H1 (cell line): ENCODE measurements at regions not wholly inside any gene's neighbourhood (a gene's known extent, or its start where the extent isn't known, plus 50 kb on each side); places are given as distances from the start of the nearest gene placed in this dataset.

ENCODE experiments used
- CTCF ChIA-PET: fragments of 300-600 bp; sonication (Branson Sonifier 250); formaldehyde crosslinking; loops from one replicate; lab custom pipeline; 2021; ENCODE audit not compliant: partially characterized antibody; lab: Charles Lee
- POLR2A ChIA-PET: fragments of 300-600 bp; sonication (Branson Sonifier 250); formaldehyde crosslinking; loops from one replicate; lab custom pipeline; 2021; ENCODE audit warnings: inconsistent platforms; ENCODE audit not compliant: partially characterized antibody; lab: Charles Lee
- DNase-seq, 2 experiments: peaks; one replicate each; pipeline versions ENCODE4 v3.0.0 to v3.0.0-alpha.2; 2010 to 2022; ENCODE audit warnings: low spot score in 2 of 2, low read depth in 1 of 2, mixed read lengths in 1 of 2
- FAIRE-seq: peaks from 2 replicates; lab custom pipeline; 2011; peaks lifted over from hg19 to GRCh38; lab: Jason Lieb, UNC
- H2AFZ ChIP-seq: 2 replicates; pipeline ENCODE4 v1.8.1; 2012; ENCODE audit warnings: low read length, inconsistent platforms
- H2AK5ac ChIP-seq: 2 replicates; pipeline ENCODE4 v1.6.1; 2013; ENCODE audit warnings: low read depth, low read length
- H2BK120ac ChIP-seq: replicated peaks from 2 replicates; pipeline ENCODE3; 2013; ENCODE audit warnings: low read depth, low read length, inconsistent platforms
- H2BK12ac ChIP-seq: 2 replicates; pipeline ENCODE4 v1.6.1; 2013; ENCODE audit warnings: low read depth, low read length
- H2BK15ac ChIP-seq: 2 replicates; pipeline ENCODE4 v1.6.1; 2013; ENCODE audit warnings: low read length
- H2BK20ac ChIP-seq: 2 replicates; pipeline ENCODE4 v1.6.1; 2013; ENCODE audit warnings: low read length
- H2BK5ac ChIP-seq: 2 replicates; pipeline ENCODE4 v1.6.1; 2013; ENCODE audit warnings: low read depth, low read length
- H3K14ac ChIP-seq: 2 replicates; pipeline ENCODE4 v1.6.1; 2013; ENCODE audit warnings: inconsistent platforms; ENCODE audit not compliant: insufficient read length
- H3K18ac ChIP-seq: 2 replicates; pipeline ENCODE4 v1.6.1; 2013; ENCODE audit warnings: low read length; ENCODE audit errors: extremely low read depth
- H3K23ac ChIP-seq: 2 replicates; pipeline ENCODE4 v1.6.1; 2013; ENCODE audit warnings: inconsistent platforms; ENCODE audit not compliant: insufficient read length
- H3K23me2 ChIP-seq: 2 replicates; pipeline ENCODE4 v1.6.1; 2013; ENCODE audit warnings: low read depth, low read length
- H3K27ac ChIP-seq: 2 replicates; pipeline ENCODE4 v1.6.1; 2011; ENCODE audit warnings: low read depth, low read length, inconsistent platforms
- H3K27me3 ChIP-seq, 4 experiments: replicated peaks in 1 of 4; 1 replicate in 1 of 4; 2 replicates in 3 of 4; pipeline versions ENCODE4 v1.6.1 to v1.8.1; 2011 to 2013; ENCODE audit warnings: low read length in 3 of 4, mild to moderate bottlenecking in 3 of 4, inconsistent platforms in 2 of 4, mixed read lengths in 2 of 4, moderate library complexity in 1 of 4; ENCODE audit not compliant: control insufficient read depth in 3 of 4, insufficient read depth in 3 of 4; ENCODE audit errors: extremely low read depth in 1 of 4
- H3K36me3 ChIP-seq, 4 experiments: 2 replicates each; pipeline versions ENCODE4 v1.6.1 to v1.8.1; 2011 to 2013; ENCODE audit warnings: mild to moderate bottlenecking in 4 of 4, low read length in 3 of 4, moderate library complexity in 2 of 4, control low read depth in 1 of 4, inconsistent platforms in 1 of 4; ENCODE audit not compliant: insufficient read depth in 4 of 4, control insufficient read depth in 2 of 4
- H3K4ac ChIP-seq: replicated peaks from 2 replicates; pipeline ENCODE3; 2013; ENCODE audit warnings: low read length, low read depth, mixed read lengths, inconsistent platforms; ENCODE audit not compliant: insufficient read length
- H3K4me1 ChIP-seq, 4 experiments: replicated peaks in 1 of 4; 1 replicate in 1 of 4; 2 replicates in 3 of 4; pipeline versions ENCODE4 v1.6.1 to v1.8.1; 2011 to 2013; ENCODE audit warnings: low read length in 3 of 4, inconsistent platforms in 2 of 4, mixed read lengths in 1 of 4; ENCODE audit not compliant: insufficient read depth in 4 of 4, control insufficient read depth in 3 of 4
- H3K4me2 ChIP-seq, 2 experiments: 2 replicates each; pipeline versions ENCODE4 v1.6.1 to v1.8.1; 2011 to 2013; ENCODE audit warnings: low read depth in 2 of 2, low read length in 2 of 2, control low read depth in 1 of 2, inconsistent platforms in 1 of 2, mild to moderate bottlenecking in 1 of 2; ENCODE audit not compliant: insufficient read depth in 1 of 2
- H3K4me3 ChIP-seq, 4 experiments: fragments of 200-600, 300-600 bp in 1 of 4; sonication (generic), shearing (Covaris generic), sonication (Bioruptor Twin) in 1 of 4; 2 replicates each; pipeline versions ENCODE4 v1.5.1 to v1.8.1; 2011 to 2016; ENCODE audit warnings: low read length in 4 of 4, low read depth in 3 of 4, control low read depth in 2 of 4, inconsistent platforms in 2 of 4, mild to moderate bottlenecking in 2 of 4, mixed read lengths in 1 of 4, moderate library complexity in 1 of 4; ENCODE audit not compliant: insufficient read depth in 2 of 4; ENCODE audit errors: extremely low read depth in 1 of 4
- H3K56ac ChIP-seq: replicated peaks from 2 replicates; pipeline ENCODE3; 2013; ENCODE audit warnings: low read depth, mild to moderate bottlenecking, mixed read lengths, low read length, inconsistent platforms; ENCODE audit not compliant: insufficient read length
- H3K79me1 ChIP-seq: 2 replicates; pipeline ENCODE4 v1.6.1; 2013; ENCODE audit warnings: low read depth, low read length, control low read depth
- H3K79me2 ChIP-seq, 2 experiments: 2 replicates each; pipeline versions ENCODE4 v1.6.1 to v1.8.1; 2012 to 2013; ENCODE audit warnings: low read length in 2 of 2, mild to moderate bottlenecking in 2 of 2, inconsistent platforms in 1 of 2; ENCODE audit not compliant: insufficient read depth in 2 of 2, control insufficient read depth in 1 of 2
- H3K9ac ChIP-seq, 4 experiments: replicated peaks in 1 of 4; 1 replicate in 1 of 4; 2 replicates in 3 of 4; pipeline versions ENCODE4 v1.6.1 to v1.8.1; 2011 to 2013; ENCODE audit warnings: low read depth in 3 of 4, low read length in 3 of 4, control low read depth in 2 of 4, mild to moderate bottlenecking in 2 of 4, moderate library complexity in 2 of 4, inconsistent platforms in 1 of 4; ENCODE audit errors: extremely low read depth in 1 of 4
- H3K9me3 ChIP-seq, 2 experiments: 2 replicates each; pipeline versions ENCODE4 v1.6.1 to v1.8.1; 2012 to 2013; ENCODE audit warnings: mild to moderate bottlenecking in 2 of 2, moderate library complexity in 2 of 2, control low read depth in 1 of 2, inconsistent platforms in 1 of 2, low read depth in 1 of 2, low read length in 1 of 2, mixed read lengths in 1 of 2; ENCODE audit not compliant: insufficient read depth in 2 of 2
- H4K20me1 ChIP-seq, 2 experiments: replicated peaks in 1 of 2; 2 replicates each; pipeline versions ENCODE3 to v1.8.1; 2011 to 2013; ENCODE audit warnings: inconsistent platforms in 2 of 2, low read length in 2 of 2, mild to moderate bottlenecking in 1 of 2; ENCODE audit not compliant: insufficient read depth in 2 of 2, control insufficient read depth in 1 of 2
- H4K5ac ChIP-seq: 2 replicates; pipeline ENCODE4 v1.6.1; 2013; ENCODE audit warnings: low read length, low read depth, mixed read lengths, inconsistent platforms; ENCODE audit not compliant: insufficient read length
- H4K8ac ChIP-seq: 2 replicates; pipeline ENCODE4 v1.8.0; 2013; ENCODE audit warnings: mild to moderate bottlenecking, moderate library complexity, low read length, inconsistent platforms; ENCODE audit not compliant: insufficient read depth; ENCODE audit errors: extremely low read depth
- H4K91ac ChIP-seq: replicated peaks from 2 replicates; pipeline ENCODE3; 2013; ENCODE audit warnings: low read length, mixed read lengths, inconsistent platforms; ENCODE audit not compliant: insufficient read length
- CHD2 ChIP-seq: IDR thresholded peaks from 2 replicates; pipeline ENCODE4 v1.6.1; 2012; ENCODE audit warnings: low read length, improper control_type of control experiment
- EZH2 ChIP-seq: fragments of 200-600 bp; sonication (generic); IDR thresholded peaks from 2 replicates; pipeline ENCODE4 v1.7.1; 2012; ENCODE audit warnings: low read depth, mild to moderate bottlenecking, moderate library complexity, low read length, inconsistent platforms; ENCODE audit not compliant: severe bottlenecking
- NRF1 ChIP-seq: IDR thresholded peaks from 2 replicates; pipeline ENCODE4 v1.6.1; 2011; ENCODE audit warnings: mild to moderate bottlenecking, low read depth, low read length, improper control_type of control experiment
- RAD21 ChIP-seq, 2 experiments: IDR thresholded peaks in 1 of 2; conservative IDR thresholded peaks in 1 of 2; 2 replicates each; pipeline ENCODE4 v1.6.1; 2011; ENCODE audit warnings: low read depth in 2 of 2, low read length in 2 of 2, improper control_type of control experiment in 1 of 2, inconsistent platforms in 1 of 2, mild to moderate bottlenecking in 1 of 2, moderate library complexity in 1 of 2
- SP4 ChIP-seq: IDR thresholded peaks from 2 replicates; pipeline ENCODE4 v1.6.1; 2012; ENCODE audit warnings: low read length, inconsistent platforms

DNA sequence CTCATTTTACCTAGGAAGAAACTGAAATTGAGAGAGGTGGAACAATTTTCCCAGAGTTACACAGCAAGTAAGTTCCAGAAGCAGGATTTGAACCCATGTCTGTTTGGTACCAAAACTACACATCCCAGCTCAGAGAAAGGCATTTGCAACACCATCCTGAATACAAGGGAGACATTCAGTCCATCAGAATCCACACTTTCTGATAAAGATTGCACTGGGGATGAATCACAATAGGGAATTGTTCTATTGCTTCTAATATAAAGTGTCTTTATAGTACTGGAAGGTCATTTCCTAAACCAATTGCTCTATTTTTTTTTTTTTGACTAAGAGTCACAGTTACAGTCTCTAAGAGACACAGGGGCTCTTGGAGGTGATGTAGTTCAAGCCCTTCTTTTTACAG lies 208.1 kb upstream of the CADM1 start:
- H3K4me1 ChIP-seq, result peaks cover 0 to 4% (median 0%) of the 10 kb centered on the region in 4 experiments; a peak in 1 of 7 replicates
- no peaks in the 10 kb centered on the region for H3K9me3 ChIP-seq
- no peak overlapping the region for H2BK15ac ChIP-seq
- H2BK12ac ChIP-seq, result no peak overlapping the region
- no peak overlapping the region for H3K18ac ChIP-seq
- H3K23me2 ChIP-seq, result no peaks in the 10 kb centered on the region
- no peak overlapping the region for H2AFZ ChIP-seq
- no peaks in the 10 kb centered on the region for H3K79me2 ChIP-seq
- H2AK5ac ChIP-seq, result no peak overlapping the region
- peaks cover 0 to 2% (median 0%) of the 10 kb centered on the region in 4 experiments; a peak in 2 of 7 replicates for H3K27me3 ChIP-seq
- H2BK120ac ChIP-seq, result no peak overlapping the region
- no peak overlapping the region for H3K56ac ChIP-seq
- H4K91ac ChIP-seq, result no peak overlapping the region
- ChIA-PET POLR2A (no interaction called here), CTCF (interaction anchor here (0.6 kb wide), 2 partner anchors 11 to 185 kb away, joined by 3 to 5 read pairs; no protein-coding TSS in a partner anchor)
- no peak overlapping the region for H3K4ac ChIP-seq
- FAIRE-seq, result no peak
- H4K20me1 ChIP-seq, result no peaks in the 10 kb centered on the region
- H2BK20ac ChIP-seq, result no peak overlapping the region
- no peak overlapping the region for H2BK5ac ChIP-seq
- no peak overlapping the region for H3K14ac ChIP-seq
- H4K8ac ChIP-seq, result no peak overlapping the region
- no peak for DNase-seq
- H3K79me1 ChIP-seq, result no peaks in the 10 kb centered on the region
- H3K4me2 ChIP-seq, result no peak overlapping the region
- no peak overlapping the region for H3K4me3 ChIP-seq
- H3K9ac ChIP-seq, result no peak overlapping the region
- no peak overlapping the region for H3K27ac ChIP-seq
- no peak overlapping the region for H3K23ac ChIP-seq
- no peaks in the 10 kb centered on the region for H3K36me3 ChIP-seq
- no peak overlapping the region for H4K5ac ChIP-seq
- TF ChIP-seq CHD2 (no peak), EZH2 (no peak), SP4 (no peak), NRF1 (no peak), RAD21 (IDR thresholded peaks at IDR 0.05 in 1 of 2, conservative IDR thresholded peaks at IDR 0.05 in 1 of 2; ENCODE audit: low read depth in 2 of 2, low read length in 2 of 2) (no peak)
